IMR-90 (cell line): ENCODE measurements at regions not wholly inside any gene's neighbourhood (a gene's known extent, or its start where the extent isn't known, plus 50 kb on each side); places are given as distances from the start of the nearest gene placed in this dataset.

Experiments
- ATAC-seq: fragments of 200-7000 bp; cut with Tn5 transposase; 2 replicates; pipeline ENCODE4 v1.9.1; 2020; ENCODE audit warnings: low read depth, mild to moderate bottlenecking, moderate library complexity
- BruUV-seq: library from RNA; stranded (reverse); fragments of 400-500 nt; replicated peaks from 2 replicates; lab custom pipeline; 2021; lab: Mats Ljungman, UMichigan
- CTCF ChIA-PET: fragments of 300-600 bp; formaldehyde crosslinking; extraction: SDS; loops from one replicate; lab custom pipeline; 2021; ENCODE audit warnings: antibody characterized with exemption; lab: Yijun Ruan, JAX
- POLR2A ChIA-PET: fragments of 300-600 bp; sonication (Branson Sonifier 250); formaldehyde crosslinking; loops from one replicate; lab custom pipeline; 2022; ENCODE audit warnings: antibody characterized with exemption; ENCODE audit not compliant: unreplicated experiment; lab: Charles Lee
- DNase-seq: peaks from one replicate; pipeline ENCODE4 v3.0.0; 2013
- H2AFZ ChIP-seq: replicated peaks from 2 replicates; pipeline ENCODE3; 2013; ENCODE audit warnings: low read length, mild to moderate bottlenecking; ENCODE audit not compliant: poor library complexity
- H2AK5ac ChIP-seq: 2 replicates; pipeline ENCODE4 v1.6.1; 2013; ENCODE audit warnings: low read depth, low read length, inconsistent platforms
- H2AK9ac ChIP-seq: replicated peaks from 2 replicates; pipeline ENCODE3; 2013; ENCODE audit warnings: mild to moderate bottlenecking, low read depth, low read length, moderate library complexity; ENCODE audit not compliant: poor library complexity
- H2BK120ac ChIP-seq: 2 replicates; pipeline ENCODE4 v1.6.1; 2013; ENCODE audit warnings: low read depth, low read length, inconsistent platforms
- H2BK15ac ChIP-seq: 3 replicates; pipeline ENCODE4 v1.6.1; 2013; ENCODE audit warnings: low read depth, low read length, inconsistent platforms
- H2BK20ac ChIP-seq: 2 replicates; pipeline ENCODE4 v1.6.1; 2013; ENCODE audit warnings: low read depth, mild to moderate bottlenecking, inconsistent platforms, low read length, moderate library complexity
- H2BK5ac ChIP-seq: 2 replicates; pipeline ENCODE4 v1.6.1; 2013; ENCODE audit warnings: mild to moderate bottlenecking, low read depth, low read length, inconsistent platforms; ENCODE audit not compliant: poor library complexity, severe bottlenecking
- H3K14ac ChIP-seq: replicated peaks from 2 replicates; pipeline ENCODE4 v1.6.1; 2013; ENCODE audit warnings: low read depth, low read length, inconsistent platforms
- H3K18ac ChIP-seq: 2 replicates; pipeline ENCODE4 v1.6.1; 2013; ENCODE audit warnings: low read depth, low read length, control low read depth
- H3K23ac ChIP-seq: 2 replicates; pipeline ENCODE4 v1.6.1; 2013; ENCODE audit warnings: low read depth, low read length, inconsistent platforms
- H3K27ac ChIP-seq: 2 replicates; pipeline ENCODE4 v1.5.1; 2013; ENCODE audit warnings: mild to moderate bottlenecking, control low read depth, low read length; ENCODE audit not compliant: insufficient read depth
- H3K27me3 ChIP-seq: 2 replicates; pipeline ENCODE4 v1.6.1; 2013; ENCODE audit warnings: low read length; ENCODE audit not compliant: control insufficient read depth, insufficient read depth
- H3K36me3 ChIP-seq: 2 replicates; pipeline ENCODE4 v1.6.1; 2013; ENCODE audit warnings: low read length, mixed read lengths; ENCODE audit not compliant: control insufficient read depth, insufficient read depth
- H3K4ac ChIP-seq: 2 replicates; pipeline ENCODE4 v1.6.1; 2013; ENCODE audit warnings: low read depth, low read length, inconsistent platforms
- H3K4me1 ChIP-seq: 2 replicates; pipeline ENCODE4 v1.6.1; 2013; ENCODE audit warnings: low read length, mixed read lengths; ENCODE audit not compliant: control insufficient read depth, insufficient read depth
- H3K4me2 ChIP-seq: 2 replicates; pipeline ENCODE4 v1.6.1; 2013; ENCODE audit warnings: low read depth, mild to moderate bottlenecking, control low read depth, low read length, moderate library complexity
- H3K4me3 ChIP-seq: 2 replicates; pipeline ENCODE4 v1.5.1; 2013; ENCODE audit warnings: low read depth, mild to moderate bottlenecking, control low read depth, low read length, moderate library complexity; ENCODE audit not compliant: insufficient read depth
- H3K56ac ChIP-seq: 2 replicates; pipeline ENCODE4 v1.6.1; 2013; ENCODE audit warnings: low read length, inconsistent platforms; ENCODE audit not compliant: insufficient read depth; ENCODE audit errors: extremely low read depth
- H3K79me1 ChIP-seq, 2 experiments: 2 replicates each; pipeline ENCODE4 v1.6.1; 2013; ENCODE audit warnings: low read length in 2 of 2, inconsistent platforms in 1 of 2, low read depth in 1 of 2
- H3K9ac ChIP-seq: 2 replicates; pipeline ENCODE4 v1.6.1; 2013; ENCODE audit warnings: low read depth, low read length, control low read depth
- H3K9me1 ChIP-seq: 2 replicates; pipeline ENCODE4 v1.6.1; 2013; ENCODE audit warnings: low read length, inconsistent platforms; ENCODE audit not compliant: insufficient read depth
- H3K9me3 ChIP-seq: 2 replicates; pipeline ENCODE4 v1.6.1; 2013; ENCODE audit warnings: low read length; ENCODE audit not compliant: control insufficient read depth, insufficient read depth
- H4K20me1 ChIP-seq: 2 replicates; pipeline ENCODE4 v1.6.1; 2013; ENCODE audit warnings: low read length, inconsistent platforms; ENCODE audit not compliant: insufficient read depth
- H4K5ac ChIP-seq: 2 replicates; pipeline ENCODE4 v1.6.1; 2013; ENCODE audit warnings: mild to moderate bottlenecking, low read depth, low read length, control low read depth
- H4K8ac ChIP-seq, 2 experiments: 2 replicates each; pipeline ENCODE4 v1.6.1; 2013; ENCODE audit warnings: low read depth in 2 of 2, low read length in 2 of 2, control low read depth in 1 of 2, inconsistent platforms in 1 of 2
- H4K91ac ChIP-seq: 2 replicates; pipeline ENCODE4 v1.6.1; 2013; ENCODE audit warnings: low read depth, low read length, inconsistent platforms; ENCODE audit not compliant: insufficient read depth
- BHLHE40 ChIP-seq: fragments of 150-350 bp; IDR thresholded peaks from 2 replicates; pipeline ENCODE4 v1.6.1; 2016; ENCODE audit warnings: mild to moderate bottlenecking, low read depth, low read length
- MAZ ChIP-seq: IDR thresholded peaks from 2 replicates; pipeline ENCODE4 v1.6.1; 2012; ENCODE audit warnings: low read depth, mild to moderate bottlenecking, low read length, improper control_type of control experiment, moderate library complexity, borderline replicate concordance
- POLR2A ChIP-seq: IDR thresholded peaks from 2 replicates; pipeline ENCODE4 v1.6.1; 2012; ENCODE audit warnings: mild to moderate bottlenecking, low read depth, low read length
- RCOR1 ChIP-seq: IDR thresholded peaks from 2 replicates; pipeline ENCODE4 v1.6.1; 2012; ENCODE audit warnings: mild to moderate bottlenecking, low read length, improper control_type of control experiment; ENCODE audit not compliant: insufficient replicate concordance
- RFX5 ChIP-seq: IDR thresholded peaks from 2 replicates; pipeline ENCODE4 v1.8.0; 2012; ENCODE audit warnings: low read depth, mild to moderate bottlenecking, low read length, moderate library complexity
- WGBS, 2 experiments: methylation state at CpG; one replicate each; pipeline versions ENCODE4 v1.1.5 to v1.1.7; 2013; ENCODE audit warnings: missing lambda C conversion rate in 2 of 2; ENCODE audit not compliant: insufficient read length in 1 of 2; ENCODE audit errors: extremely low coverage in 2 of 2; 5-methylcytosine and 5-hydroxymethylcytosine counted together
- dilution Hi-C: fragments of 300-500 bp; cut with HindIII; formaldehyde crosslinking; loops from one replicate; pipeline ENCODE4 v1.14.3; 2018; ENCODE audit warnings: low sequenced_read_pairs; ENCODE audit not compliant: unreplicated experiment
- in situ Hi-C: fragments of 300-500 bp; cut with MboI; formaldehyde crosslinking; loops from 3 replicates; pipeline ENCODE4 v1.14.3; 2019; ENCODE audit warnings: low sequenced_read_pairs, inconsistent platforms, mixed read lengths
- intact Hi-C: fragments of 100-400 bp; cut with micrococcal nuclease; formaldehyde crosslinking; loops from 2 replicates; pipeline ENCODE4 v1.10.0; 2022
- TF ChIP-seq, protein P1 (sequence below): fragments of 150-350 bp; IDR thresholded peaks from 2 replicates; pipeline ENCODE4 v1.6.1; 2016; ENCODE audit warnings: low read depth, mild to moderate bottlenecking, low read length, moderate library complexity, borderline replicate concordance

DNA sequence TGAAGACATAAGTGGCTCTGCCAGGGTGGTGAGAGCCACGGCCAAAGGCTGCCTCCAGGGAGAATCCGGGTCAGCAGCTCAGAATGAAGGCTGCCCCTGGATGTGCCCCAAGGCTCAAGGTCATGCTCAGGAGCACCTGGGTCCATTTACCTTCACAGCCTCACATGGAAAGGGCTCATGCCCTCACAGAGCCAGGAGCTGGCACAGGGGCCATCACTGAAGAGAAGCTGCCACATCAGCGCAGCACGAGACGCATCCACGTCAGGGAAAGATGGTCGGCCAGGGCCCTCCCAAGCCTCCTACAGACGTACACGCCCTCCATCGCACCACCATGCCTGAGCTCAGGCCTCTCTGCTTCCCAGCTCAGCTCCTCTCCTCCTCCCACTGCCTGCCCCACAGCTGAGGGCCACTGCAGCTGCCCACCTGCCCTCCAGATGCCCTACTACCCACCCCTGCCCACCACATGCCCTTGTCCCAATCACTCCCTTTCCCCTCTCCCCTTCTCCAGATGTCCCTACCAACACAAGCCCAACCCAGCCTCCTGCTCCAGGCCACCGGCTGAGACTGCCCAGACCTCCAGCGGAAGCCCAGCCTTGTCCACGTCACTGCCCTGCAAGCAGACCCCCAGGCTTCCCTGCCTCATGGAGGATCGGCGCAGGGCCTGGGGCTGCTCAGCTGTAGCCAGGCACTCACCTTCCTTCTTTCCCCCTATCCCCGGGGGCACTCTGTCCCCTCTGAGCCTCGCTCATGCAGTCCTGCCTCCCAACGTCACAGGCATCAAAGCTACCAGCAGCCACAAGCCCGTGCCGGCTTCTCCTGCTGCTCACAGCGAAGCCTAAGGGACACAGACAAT lies 144.1 kb downstream of the SHANK2 start (continued):
- TF ChIP-seq, protein P1, sequence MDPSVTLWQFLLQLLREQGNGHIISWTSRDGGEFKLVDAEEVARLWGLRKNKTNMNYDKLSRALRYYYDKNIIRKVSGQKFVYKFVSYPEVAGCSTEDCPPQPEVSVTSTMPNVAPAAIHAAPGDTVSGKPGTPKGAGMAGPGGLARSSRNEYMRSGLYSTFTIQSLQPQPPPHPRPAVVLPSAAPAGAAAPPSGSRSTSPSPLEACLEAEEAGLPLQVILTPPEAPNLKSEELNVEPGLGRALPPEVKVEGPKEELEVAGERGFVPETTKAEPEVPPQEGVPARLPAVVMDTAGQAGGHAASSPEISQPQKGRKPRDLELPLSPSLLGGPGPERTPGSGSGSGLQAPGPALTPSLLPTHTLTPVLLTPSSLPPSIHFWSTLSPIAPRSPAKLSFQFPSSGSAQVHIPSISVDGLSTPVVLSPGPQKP, result no peak

DNA sequence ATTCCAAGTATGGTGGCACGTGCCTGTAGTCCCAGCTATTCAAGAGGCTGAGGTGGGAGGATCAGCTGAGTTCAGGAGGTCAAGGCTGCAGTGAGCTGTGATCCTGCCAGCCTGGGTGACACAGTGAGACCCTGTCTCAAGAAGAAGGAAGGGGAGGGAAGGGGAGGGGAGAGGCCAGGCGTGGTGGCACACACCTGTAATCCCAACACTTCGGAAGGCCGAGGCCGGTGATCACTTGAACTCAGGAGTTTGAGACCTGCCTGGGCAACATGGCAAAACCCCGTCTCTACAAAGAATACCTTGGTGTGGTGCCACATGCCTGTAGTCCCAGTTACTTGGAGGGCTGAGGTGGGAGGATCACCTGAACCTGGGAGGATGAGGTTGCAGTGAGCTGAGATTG lies 145.7 kb downstream of the SHANK2 start:
- in situ Hi-C loops (no loop called here), intact Hi-C loops (no loop called here), dilution Hi-C loops (no loop called here)
- Histone ChIP-seq H2BK20ac (no peak overlapping the region), H2AK5ac (no peak overlapping the region), H4K5ac (no peak overlapping the region), H3K9me3 (no peaks in the 10 kb centered on the region), H2BK15ac (no peak overlapping the region), H2BK120ac (no peak overlapping the region), H2AK9ac (no peak overlapping the region), H3K36me3 (peaks cover 15% of the 10 kb centered on the region), H3K4me3 (no peak overlapping the region), H4K20me1 (no peaks in the 10 kb centered on the region; the same call in 1 of the 2 replicates), H3K79me1 (no peaks in the 10 kb centered on the region), H3K56ac (no peak overlapping the region), H3K27ac (no peak overlapping the region), H3K9me1 (no peaks in the 10 kb centered on the region; the same call in 1 of the 2 replicates), H3K23ac (no peak overlapping the region), H3K14ac (no peak overlapping the region), H4K8ac (no peak overlapping the region), H4K91ac (no peak overlapping the region), H3K4ac (no peak overlapping the region), H3K9ac (no peak overlapping the region), H3K27me3 (no peaks in the 10 kb centered on the region), H3K18ac (no peak overlapping the region), H3K4me1 (no peaks in the 10 kb centered on the region), H3K4me2 (no peak overlapping the region), H2AFZ (no peak overlapping the region), H2BK5ac (no peak overlapping the region)
- TF ChIP-seq RFX5 (no peak), POLR2A (no peak), MAZ (no peak), RCOR1 (no peak), BHLHE40 (no peak)
- TF ChIP-seq, protein P1, result no peak
- WGBS, 2 experiments, result 85% methylated on average over 5 of the region's 6 CpGs; no CpG with 5 or more reads in 1 of the 2 experiments
- ATAC-seq (no peak), DNase-seq (no peak)
- BruUV-seq, result no TSS peak
- POLR2A ChIA-PET, result no interaction called here
- CTCF ChIA-PET, result no interaction called here
